VCaP (cell line): ENCODE measurements at regions not wholly inside any gene's neighbourhood (a gene's known extent, or its start where the extent isn't known, plus 50 kb on each side); places are given as distances from the start of the nearest gene placed in this dataset.

Experiments used
- H3K27ac ChIP-seq: fragments of 450-650 bp; 2 replicates; pipeline ENCODE4 v1.5.1; 2017
- CTCF ChIP-seq: fragments of 450-650 bp; conservative IDR thresholded peaks from 2 replicates; pipeline ENCODE4 v1.5.1; 2017; ENCODE audit warnings: mild to moderate bottlenecking, moderate library complexity

DNA sequence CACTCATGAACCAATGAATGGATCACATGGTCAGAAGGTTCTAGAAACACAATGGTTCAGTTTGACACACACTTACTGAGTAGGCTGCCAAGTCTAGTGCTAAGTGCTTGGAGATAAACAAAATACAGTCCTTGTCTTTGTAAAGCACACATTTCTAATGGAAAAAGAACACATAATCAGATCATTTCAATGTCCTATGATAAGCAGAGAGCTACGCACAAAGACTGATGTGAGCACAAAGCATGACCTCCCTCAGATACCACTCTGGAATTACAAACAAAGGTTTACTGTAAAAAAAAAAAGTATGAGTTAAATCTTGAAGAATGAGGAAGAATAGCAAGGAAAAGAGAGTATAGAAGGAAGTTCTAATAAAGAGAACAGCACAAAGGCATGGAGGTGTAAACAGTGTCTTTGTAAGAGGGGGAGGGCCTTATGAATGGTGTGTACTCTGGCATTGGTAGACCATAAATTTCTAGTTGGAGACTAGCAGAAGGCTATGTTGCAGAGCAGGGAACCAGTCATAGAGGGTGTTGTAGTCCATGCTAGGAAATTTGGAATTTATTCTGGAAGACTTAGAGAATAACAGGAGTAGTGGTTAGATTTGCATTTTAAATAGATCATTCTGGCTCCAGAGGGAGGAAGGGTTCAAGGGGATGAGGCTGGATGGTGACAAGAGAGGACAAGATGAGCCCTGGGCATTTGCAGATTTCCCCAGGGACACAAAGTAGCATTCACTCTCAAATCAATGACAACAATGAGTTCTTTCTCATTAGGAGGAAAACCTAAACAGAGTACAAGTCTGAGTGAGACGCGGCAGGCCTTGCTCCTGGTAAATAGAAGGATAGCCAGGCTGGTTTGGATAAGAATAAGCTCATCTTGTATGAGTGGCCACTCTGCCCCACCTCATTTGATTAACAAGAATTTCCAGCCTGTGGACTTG lies 468.0 kb downstream of the TOX3 start:
- no peak for TF ChIP-seq CTCF
- H3K27ac ChIP-seq: no peak overlapping the region

DNA sequence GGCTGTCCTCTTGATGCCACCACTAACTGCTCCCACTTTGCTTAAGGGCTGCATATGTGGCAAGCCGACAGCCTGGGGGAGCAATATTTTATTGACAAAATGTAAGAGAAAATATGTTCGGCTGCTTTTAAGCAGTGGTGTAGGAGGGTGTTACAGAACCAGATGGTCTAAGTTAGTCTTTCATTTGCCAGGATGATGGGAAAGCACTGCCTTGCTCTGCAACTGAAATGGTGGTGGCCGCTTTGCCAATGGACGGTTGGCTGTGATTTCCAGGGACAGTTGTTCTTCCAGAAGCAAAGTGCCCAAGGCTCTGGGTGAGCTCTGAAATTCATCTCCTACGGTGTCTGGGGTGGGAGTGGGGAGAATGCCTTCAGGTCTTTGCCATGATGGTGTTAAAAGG lies 469.3 kb downstream of the TOX3 start:
- TF ChIP-seq CTCF: no peak
- H3K27ac ChIP-seq: no peak overlapping the region

GRCh38 chr16:52076801-52077201 lies 470.1 kb downstream of the TOX3 start:
- no peak for TF ChIP-seq CTCF
- H3K27ac ChIP-seq: no peak overlapping the region

DNA sequence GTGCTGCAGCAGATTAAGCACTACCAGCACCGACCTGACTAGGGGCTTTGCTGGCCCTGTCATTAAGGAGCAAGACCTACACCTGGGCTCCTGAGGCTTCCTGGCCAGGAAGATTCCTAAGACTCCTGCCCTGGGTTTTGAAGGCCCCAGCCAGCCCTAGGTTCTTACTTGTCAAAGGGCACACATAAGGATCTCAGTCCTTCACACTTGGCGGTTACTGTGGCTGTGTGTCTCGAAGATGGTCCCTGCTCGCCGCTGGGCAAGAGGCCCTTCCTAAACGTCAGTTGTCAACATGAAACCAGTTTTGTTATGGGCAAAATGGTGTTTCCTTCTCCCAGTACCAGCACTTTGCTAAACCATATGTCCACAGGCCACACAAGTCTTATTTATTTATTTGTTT lies 470.6 kb downstream of the TOX3 start:
- no peak for TF ChIP-seq CTCF

GRCh38 chr16:52074133-52074532 lies 472.8 kb downstream of the TOX3 start:
- TF ChIP-seq CTCF: no peak
- no peak overlapping the region for H3K27ac ChIP-seq

More for the DNA sequence above, 470.6 kb downstream of the TOX3 start:
- H3K27ac ChIP-seq: no peak overlapping the region

DNA sequence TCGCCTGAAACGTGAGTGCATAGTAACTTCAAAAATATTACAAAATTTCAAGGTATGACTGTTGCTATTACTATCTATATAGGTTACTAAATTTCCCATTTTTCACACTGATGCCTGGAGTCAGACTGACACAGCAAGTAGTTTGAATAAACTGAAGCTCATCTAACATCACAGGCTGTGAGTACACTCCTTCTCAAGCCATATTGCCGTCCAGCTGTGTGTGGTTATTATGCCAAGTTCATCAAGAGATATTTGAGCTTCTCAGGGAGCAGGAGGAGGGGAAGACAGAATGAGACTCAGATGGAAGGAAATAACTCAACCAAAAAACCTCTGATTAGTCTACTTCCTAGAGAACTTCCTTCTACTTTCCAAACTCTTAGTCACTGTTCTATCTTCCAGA lies 473.9 kb downstream of the TOX3 start:
- H3K27ac ChIP-seq: no peak overlapping the region
- TF ChIP-seq CTCF: no peak

DNA sequence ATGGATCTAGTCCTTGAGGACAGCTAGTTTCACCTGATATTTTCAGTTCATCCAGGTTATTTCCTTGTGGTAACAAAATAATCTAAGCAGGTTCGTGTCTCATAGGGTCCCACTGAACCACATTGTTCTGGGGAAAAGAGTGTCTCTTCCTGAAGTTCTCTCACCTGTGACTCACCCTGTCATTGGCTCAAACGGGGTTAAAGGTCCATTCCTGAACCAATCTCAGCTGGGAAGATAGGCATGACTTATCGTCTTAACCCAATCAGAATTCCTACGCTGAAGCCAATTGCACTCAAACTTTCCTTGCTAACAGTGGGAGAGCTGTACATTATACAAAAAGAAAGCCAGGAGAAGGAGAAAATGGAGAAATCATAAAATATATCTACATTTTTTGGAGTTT lies 475.8 kb downstream of the TOX3 start:
- peak overlapping the region; percentile 15; the same call in 1 of the 2 replicates for H3K27ac ChIP-seq
- TF ChIP-seq CTCF: no peak
